WTC11 (cell line): ENCODE measurements at regions not wholly inside any gene's neighbourhood (a gene's known extent, or its start where the extent isn't known, plus 50 kb on each side); places are given as distances from the start of the nearest gene placed in this dataset.

Source experiments
- ATAC-seq: fragments of 200-7000 bp; cut with Tn5 transposase; 2 replicates; pipeline ENCODE4 v1.10.0; 2021; ENCODE audit warnings: mild to moderate bottlenecking, moderate library complexity
- CTCF ChIA-PET: fragments of 300-600 bp; sonication (Branson Sonifier 250); formaldehyde crosslinking; loops from one replicate; lab custom pipeline; 2021; ENCODE audit warnings: antibody characterized with exemption; lab: Charles Lee
- POLR2A ChIA-PET: fragments of 350-600 bp; sonication (Branson Sonifier 250); formaldehyde crosslinking; loops from one replicate; lab custom pipeline; 2021; ENCODE audit warnings: antibody characterized with exemption; lab: Charles Lee
- DNase-seq: peaks from one replicate; pipeline ENCODE4 v3.0.0; 2021; ENCODE audit warnings: low spot score
- H3K27ac Mint-ChIP-seq: 2 replicates; pipeline ENCODE4 v1.8.0; 2021; ENCODE audit warnings: mixed read lengths
- H3K27me3 Mint-ChIP-seq: 2 replicates; pipeline ENCODE4 v1.8.0; 2021; ENCODE audit warnings: low read depth, mild to moderate bottlenecking, moderate library complexity, mixed read lengths
- H3K36me3 Mint-ChIP-seq: 2 replicates; pipeline ENCODE4 v1.8.0; 2021; ENCODE audit warnings: mixed read lengths
- H3K4me1 Mint-ChIP-seq: 2 replicates; pipeline ENCODE4 v1.8.0; 2022; ENCODE audit warnings: mixed read lengths
- H3K4me3 Mint-ChIP-seq: 2 replicates; pipeline ENCODE4 v1.8.0; 2021; ENCODE audit warnings: mild to moderate bottlenecking, moderate library complexity, mixed read lengths
- H3K9me3 Mint-ChIP-seq: 2 replicates; pipeline ENCODE4 v1.8.0; 2021; ENCODE audit warnings: mixed read lengths
- GRHL2 ChIP-seq: fragments of 250-450 bp; sonication (Bioruptor Pico); IDR thresholded peaks from 2 replicates; pipeline ENCODE4 v1.8.0; 2022; ENCODE audit warnings: mild to moderate bottlenecking, moderate library complexity; ENCODE audit not compliant: insufficient replicate concordance, severe bottlenecking
- OVOL2 ChIP-seq: fragments of 250-450 bp; sonication (Bioruptor Pico); IDR thresholded peaks from 2 replicates; pipeline ENCODE4 v1.9.0; 2021; ENCODE audit warnings: mild to moderate bottlenecking, borderline replicate concordance
- SP1 ChIP-seq: sonication (generic); formaldehyde crosslinking; conservative IDR thresholded peaks from 2 replicates; pipeline ENCODE4 v1.8.1; 2022; ENCODE audit warnings: missing genetic modification reagents
- TCF7 ChIP-seq: sonication (generic); formaldehyde crosslinking; IDR thresholded peaks from 2 replicates; pipeline ENCODE4 v1.8.0; 2022; ENCODE audit warnings: mild to moderate bottlenecking, low read depth, missing genetic modification reagents, moderate library complexity
- TP53 ChIP-seq: sonication (generic); formaldehyde crosslinking; IDR thresholded peaks from 2 replicates; pipeline ENCODE4 v1.8.1; 2023; ENCODE audit warnings: mild to moderate bottlenecking, missing genetic modification reagents
- ZNF423 ChIP-seq: fragments of 250-450 bp; sonication (Bioruptor Pico); IDR thresholded peaks from 2 replicates; pipeline ENCODE4 v2.1.2; 2022; ENCODE audit warnings: mild to moderate bottlenecking, moderate library complexity
- TF ChIP-seq, protein P1 (sequence below): sonication (generic); formaldehyde crosslinking; IDR thresholded peaks from 2 replicates; pipeline ENCODE4 v1.8.0; 2022; ENCODE audit warnings: mild to moderate bottlenecking, missing genetic modification reagents
- TF ChIP-seq, protein P2 (sequence below): sonication (generic); formaldehyde crosslinking; IDR thresholded peaks from 2 replicates; pipeline ENCODE4 v1.8.0; 2023; ENCODE audit warnings: mild to moderate bottlenecking, missing genetic modification reagents
- TF ChIP-seq, protein P3 (sequence below): sonication (generic); formaldehyde crosslinking; conservative IDR thresholded peaks from 2 replicates; pipeline ENCODE4 v1.8.1; 2022; ENCODE audit warnings: mild to moderate bottlenecking, missing genetic modification reagents
- TF ChIP-seq, protein P4 (sequence below): fragments of 200-600 bp; IDR thresholded peaks from 2 replicates; pipeline ENCODE4 v1.8.0; 2022; ENCODE audit warnings: antibody characterized with exemption
- TF ChIP-seq, protein P5 (sequence below): sonication (generic); formaldehyde crosslinking; IDR thresholded peaks from 2 replicates; pipeline ENCODE4 v1.8.1; 2023; ENCODE audit warnings: mild to moderate bottlenecking, missing genetic modification reagents
- TF ChIP-seq, protein P6 (sequence below): sonication (generic); formaldehyde crosslinking; IDR thresholded peaks from 2 replicates; pipeline ENCODE4 v1.8.1; 2023; ENCODE audit warnings: mild to moderate bottlenecking, missing genetic modification reagents, borderline replicate concordance
- TF ChIP-seq, protein P7 (sequence below): sonication (generic); formaldehyde crosslinking; IDR thresholded peaks from 2 replicates; pipeline ENCODE4 v1.8.1; 2022; ENCODE audit warnings: missing genetic modification reagents, borderline replicate concordance
- TF ChIP-seq, protein P8 (sequence below): sonication (generic); formaldehyde crosslinking; conservative IDR thresholded peaks from 2 replicates; pipeline ENCODE4 v1.8.1; 2023; ENCODE audit warnings: mild to moderate bottlenecking, low read depth, missing genetic modification reagents, moderate library complexity
- TF ChIP-seq, protein P9 (sequence below): fragments of 250-450 bp; sonication (Bioruptor Pico); IDR thresholded peaks from 2 replicates; pipeline ENCODE4 v1.9.0; 2021; ENCODE audit warnings: mild to moderate bottlenecking, borderline replicate concordance

DNA sequence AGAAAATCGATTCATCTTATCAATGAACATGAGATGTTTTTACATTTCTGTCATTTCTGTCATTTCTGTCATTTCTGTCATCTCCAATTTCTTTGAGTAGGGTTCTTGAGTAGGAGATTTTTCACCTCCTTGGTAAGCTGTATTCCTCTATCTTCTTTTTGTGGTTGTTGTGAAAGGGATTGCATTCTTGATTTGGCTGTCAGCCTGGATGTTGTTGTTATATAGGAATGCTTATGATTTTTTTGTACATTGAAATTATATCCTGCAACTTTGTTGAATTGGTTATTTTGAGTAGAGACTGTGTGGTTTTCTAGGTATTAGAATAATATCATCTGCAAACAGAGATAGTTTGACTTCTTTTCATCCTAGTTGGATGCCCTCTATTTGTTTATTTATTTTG lies 1233.7 kb downstream of the PLA2G4A start (continued):
- TF ChIP-seq TCF7 (CRISPR knock-in tag), result no peak
- TF ChIP-seq, protein P1, sequence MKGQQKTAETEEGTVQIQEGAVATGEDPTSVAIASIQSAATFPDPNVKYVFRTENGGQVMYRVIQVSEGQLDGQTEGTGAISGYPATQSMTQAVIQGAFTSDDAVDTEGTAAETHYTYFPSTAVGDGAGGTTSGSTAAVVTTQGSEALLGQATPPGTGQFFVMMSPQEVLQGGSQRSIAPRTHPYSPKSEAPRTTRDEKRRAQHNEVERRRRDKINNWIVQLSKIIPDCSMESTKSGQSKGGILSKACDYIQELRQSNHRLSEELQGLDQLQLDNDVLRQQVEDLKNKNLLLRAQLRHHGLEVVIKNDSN, result no peak
- TF ChIP-seq ZNF423 (CRISPR knock-in tag), result no peak
- TF ChIP-seq, protein P2, sequence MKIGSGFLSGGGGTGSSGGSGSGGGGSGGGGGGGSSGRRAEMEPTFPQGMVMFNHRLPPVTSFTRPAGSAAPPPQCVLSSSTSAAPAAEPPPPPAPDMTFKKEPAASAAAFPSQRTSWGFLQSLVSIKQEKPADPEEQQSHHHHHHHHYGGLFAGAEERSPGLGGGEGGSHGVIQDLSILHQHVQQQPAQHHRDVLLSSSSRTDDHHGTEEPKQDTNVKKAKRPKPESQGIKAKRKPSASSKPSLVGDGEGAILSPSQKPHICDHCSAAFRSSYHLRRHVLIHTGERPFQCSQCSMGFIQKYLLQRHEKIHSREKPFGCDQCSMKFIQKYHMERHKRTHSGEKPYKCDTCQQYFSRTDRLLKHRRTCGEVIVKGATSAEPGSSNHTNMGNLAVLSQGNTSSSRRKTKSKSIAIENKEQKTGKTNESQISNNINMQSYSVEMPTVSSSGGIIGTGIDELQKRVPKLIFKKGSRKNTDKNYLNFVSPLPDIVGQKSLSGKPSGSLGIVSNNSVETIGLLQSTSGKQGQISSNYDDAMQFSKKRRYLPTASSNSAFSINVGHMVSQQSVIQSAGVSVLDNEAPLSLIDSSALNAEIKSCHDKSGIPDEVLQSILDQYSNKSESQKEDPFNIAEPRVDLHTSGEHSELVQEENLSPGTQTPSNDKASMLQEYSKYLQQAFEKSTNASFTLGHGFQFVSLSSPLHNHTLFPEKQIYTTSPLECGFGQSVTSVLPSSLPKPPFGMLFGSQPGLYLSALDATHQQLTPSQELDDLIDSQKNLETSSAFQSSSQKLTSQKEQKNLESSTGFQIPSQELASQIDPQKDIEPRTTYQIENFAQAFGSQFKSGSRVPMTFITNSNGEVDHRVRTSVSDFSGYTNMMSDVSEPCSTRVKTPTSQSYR, result no peak
- TF ChIP-seq OVOL2, result no peak

DNA sequence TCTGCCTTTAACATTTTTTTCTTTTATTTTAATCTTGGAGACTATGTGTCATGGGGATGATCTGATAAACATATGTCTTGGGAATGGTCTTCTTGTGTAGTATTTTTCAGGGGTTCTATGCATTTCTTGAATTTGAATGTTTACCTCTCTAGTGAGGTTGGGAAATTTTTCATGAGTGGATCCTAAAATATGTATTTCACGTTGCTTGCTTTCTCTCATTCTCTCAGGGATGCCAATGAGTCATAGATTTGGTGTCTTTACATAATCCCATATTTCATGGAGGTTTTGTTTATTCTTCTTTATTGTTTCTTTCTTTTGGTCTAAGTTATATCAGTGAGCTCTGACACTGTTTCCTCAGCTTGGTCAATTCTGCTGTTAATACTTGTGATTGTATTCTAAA lies 1237.2 kb downstream of the PLA2G4A start:
- Mint-ChIP-seq H3K9me3 (peaks cover 24% of the 10 kb centered on the region), H3K4me1 (no peaks in the 10 kb centered on the region), H3K27ac (no peak overlapping the region), H3K36me3 (peaks cover 4% of the 10 kb centered on the region; the same call in 1 of the 2 replicates), H3K27me3 (no peaks in the 10 kb centered on the region), H3K4me3 (no peak overlapping the region)
- POLR2A ChIA-PET, result no interaction called here
- DNase-seq (no peak), ATAC-seq (no peak)
- CTCF ChIA-PET, result no interaction called here
- TF ChIP-seq, protein P3, sequence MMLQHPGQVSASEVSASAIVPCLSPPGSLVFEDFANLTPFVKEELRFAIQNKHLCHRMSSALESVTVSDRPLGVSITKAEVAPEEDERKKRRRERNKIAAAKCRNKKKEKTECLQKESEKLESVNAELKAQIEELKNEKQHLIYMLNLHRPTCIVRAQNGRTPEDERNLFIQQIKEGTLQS (CRISPR knock-in tag), result no peak
- TF ChIP-seq, protein P4, sequence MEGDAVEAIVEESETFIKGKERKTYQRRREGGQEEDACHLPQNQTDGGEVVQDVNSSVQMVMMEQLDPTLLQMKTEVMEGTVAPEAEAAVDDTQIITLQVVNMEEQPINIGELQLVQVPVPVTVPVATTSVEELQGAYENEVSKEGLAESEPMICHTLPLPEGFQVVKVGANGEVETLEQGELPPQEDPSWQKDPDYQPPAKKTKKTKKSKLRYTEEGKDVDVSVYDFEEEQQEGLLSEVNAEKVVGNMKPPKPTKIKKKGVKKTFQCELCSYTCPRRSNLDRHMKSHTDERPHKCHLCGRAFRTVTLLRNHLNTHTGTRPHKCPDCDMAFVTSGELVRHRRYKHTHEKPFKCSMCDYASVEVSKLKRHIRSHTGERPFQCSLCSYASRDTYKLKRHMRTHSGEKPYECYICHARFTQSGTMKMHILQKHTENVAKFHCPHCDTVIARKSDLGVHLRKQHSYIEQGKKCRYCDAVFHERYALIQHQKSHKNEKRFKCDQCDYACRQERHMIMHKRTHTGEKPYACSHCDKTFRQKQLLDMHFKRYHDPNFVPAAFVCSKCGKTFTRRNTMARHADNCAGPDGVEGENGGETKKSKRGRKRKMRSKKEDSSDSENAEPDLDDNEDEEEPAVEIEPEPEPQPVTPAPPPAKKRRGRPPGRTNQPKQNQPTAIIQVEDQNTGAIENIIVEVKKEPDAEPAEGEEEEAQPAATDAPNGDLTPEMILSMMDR, result no peak
- no peak for TF ChIP-seq SP1 (CRISPR knock-in tag)
- TF ChIP-seq, protein P5, sequence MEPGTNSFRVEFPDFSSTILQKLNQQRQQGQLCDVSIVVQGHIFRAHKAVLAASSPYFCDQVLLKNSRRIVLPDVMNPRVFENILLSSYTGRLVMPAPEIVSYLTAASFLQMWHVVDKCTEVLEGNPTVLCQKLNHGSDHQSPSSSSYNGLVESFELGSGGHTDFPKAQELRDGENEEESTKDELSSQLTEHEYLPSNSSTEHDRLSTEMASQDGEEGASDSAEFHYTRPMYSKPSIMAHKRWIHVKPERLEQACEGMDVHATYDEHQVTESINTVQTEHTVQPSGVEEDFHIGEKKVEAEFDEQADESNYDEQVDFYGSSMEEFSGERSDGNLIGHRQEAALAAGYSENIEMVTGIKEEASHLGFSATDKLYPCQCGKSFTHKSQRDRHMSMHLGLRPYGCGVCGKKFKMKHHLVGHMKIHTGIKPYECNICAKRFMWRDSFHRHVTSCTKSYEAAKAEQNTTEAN, result no peak
- TF ChIP-seq TP53, result no peak
- TF ChIP-seq, protein P6, sequence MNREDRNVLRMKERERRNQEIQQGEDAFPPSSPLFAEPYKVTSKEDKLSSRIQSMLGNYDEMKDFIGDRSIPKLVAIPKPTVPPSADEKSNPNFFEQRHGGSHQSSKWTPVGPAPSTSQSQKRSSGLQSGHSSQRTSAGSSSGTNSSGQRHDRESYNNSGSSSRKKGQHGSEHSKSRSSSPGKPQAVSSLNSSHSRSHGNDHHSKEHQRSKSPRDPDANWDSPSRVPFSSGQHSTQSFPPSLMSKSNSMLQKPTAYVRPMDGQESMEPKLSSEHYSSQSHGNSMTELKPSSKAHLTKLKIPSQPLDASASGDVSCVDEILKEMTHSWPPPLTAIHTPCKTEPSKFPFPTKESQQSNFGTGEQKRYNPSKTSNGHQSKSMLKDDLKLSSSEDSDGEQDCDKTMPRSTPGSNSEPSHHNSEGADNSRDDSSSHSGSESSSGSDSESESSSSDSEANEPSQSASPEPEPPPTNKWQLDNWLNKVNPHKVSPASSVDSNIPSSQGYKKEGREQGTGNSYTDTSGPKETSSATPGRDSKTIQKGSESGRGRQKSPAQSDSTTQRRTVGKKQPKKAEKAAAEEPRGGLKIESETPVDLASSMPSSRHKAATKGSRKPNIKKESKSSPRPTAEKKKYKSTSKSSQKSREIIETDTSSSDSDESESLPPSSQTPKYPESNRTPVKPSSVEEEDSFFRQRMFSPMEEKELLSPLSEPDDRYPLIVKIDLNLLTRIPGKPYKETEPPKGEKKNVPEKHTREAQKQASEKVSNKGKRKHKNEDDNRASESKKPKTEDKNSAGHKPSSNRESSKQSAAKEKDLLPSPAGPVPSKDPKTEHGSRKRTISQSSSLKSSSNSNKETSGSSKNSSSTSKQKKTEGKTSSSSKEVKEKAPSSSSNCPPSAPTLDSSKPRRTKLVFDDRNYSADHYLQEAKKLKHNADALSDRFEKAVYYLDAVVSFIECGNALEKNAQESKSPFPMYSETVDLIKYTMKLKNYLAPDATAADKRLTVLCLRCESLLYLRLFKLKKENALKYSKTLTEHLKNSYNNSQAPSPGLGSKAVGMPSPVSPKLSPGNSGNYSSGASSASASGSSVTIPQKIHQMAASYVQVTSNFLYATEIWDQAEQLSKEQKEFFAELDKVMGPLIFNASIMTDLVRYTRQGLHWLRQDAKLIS (CRISPR knock-in tag), result no peak
- TF ChIP-seq, protein P7, sequence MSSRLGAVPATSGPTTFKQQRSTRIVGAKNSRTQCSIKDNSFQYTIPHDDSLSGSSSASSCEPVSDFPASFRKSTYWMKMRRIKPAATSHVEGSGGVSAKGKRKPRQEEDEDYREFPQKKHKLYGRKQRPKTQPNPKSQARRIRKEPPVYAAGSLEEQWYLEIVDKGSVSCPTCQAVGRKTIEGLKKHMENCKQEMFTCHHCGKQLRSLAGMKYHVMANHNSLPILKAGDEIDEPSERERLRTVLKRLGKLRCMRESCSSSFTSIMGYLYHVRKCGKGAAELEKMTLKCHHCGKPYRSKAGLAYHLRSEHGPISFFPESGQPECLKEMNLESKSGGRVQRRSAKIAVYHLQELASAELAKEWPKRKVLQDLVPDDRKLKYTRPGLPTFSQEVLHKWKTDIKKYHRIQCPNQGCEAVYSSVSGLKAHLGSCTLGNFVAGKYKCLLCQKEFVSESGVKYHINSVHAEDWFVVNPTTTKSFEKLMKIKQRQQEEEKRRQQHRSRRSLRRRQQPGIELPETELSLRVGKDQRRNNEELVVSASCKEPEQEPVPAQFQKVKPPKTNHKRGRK (CRISPR knock-in tag), result no peak
- TF ChIP-seq, protein P8, sequence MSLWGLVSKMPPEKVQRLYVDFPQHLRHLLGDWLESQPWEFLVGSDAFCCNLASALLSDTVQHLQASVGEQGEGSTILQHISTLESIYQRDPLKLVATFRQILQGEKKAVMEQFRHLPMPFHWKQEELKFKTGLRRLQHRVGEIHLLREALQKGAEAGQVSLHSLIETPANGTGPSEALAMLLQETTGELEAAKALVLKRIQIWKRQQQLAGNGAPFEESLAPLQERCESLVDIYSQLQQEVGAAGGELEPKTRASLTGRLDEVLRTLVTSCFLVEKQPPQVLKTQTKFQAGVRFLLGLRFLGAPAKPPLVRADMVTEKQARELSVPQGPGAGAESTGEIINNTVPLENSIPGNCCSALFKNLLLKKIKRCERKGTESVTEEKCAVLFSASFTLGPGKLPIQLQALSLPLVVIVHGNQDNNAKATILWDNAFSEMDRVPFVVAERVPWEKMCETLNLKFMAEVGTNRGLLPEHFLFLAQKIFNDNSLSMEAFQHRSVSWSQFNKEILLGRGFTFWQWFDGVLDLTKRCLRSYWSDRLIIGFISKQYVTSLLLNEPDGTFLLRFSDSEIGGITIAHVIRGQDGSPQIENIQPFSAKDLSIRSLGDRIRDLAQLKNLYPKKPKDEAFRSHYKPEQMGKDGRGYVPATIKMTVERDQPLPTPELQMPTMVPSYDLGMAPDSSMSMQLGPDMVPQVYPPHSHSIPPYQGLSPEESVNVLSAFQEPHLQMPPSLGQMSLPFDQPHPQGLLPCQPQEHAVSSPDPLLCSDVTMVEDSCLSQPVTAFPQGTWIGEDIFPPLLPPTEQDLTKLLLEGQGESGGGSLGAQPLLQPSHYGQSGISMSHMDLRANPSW, result no peak
- TF ChIP-seq, protein P9, sequence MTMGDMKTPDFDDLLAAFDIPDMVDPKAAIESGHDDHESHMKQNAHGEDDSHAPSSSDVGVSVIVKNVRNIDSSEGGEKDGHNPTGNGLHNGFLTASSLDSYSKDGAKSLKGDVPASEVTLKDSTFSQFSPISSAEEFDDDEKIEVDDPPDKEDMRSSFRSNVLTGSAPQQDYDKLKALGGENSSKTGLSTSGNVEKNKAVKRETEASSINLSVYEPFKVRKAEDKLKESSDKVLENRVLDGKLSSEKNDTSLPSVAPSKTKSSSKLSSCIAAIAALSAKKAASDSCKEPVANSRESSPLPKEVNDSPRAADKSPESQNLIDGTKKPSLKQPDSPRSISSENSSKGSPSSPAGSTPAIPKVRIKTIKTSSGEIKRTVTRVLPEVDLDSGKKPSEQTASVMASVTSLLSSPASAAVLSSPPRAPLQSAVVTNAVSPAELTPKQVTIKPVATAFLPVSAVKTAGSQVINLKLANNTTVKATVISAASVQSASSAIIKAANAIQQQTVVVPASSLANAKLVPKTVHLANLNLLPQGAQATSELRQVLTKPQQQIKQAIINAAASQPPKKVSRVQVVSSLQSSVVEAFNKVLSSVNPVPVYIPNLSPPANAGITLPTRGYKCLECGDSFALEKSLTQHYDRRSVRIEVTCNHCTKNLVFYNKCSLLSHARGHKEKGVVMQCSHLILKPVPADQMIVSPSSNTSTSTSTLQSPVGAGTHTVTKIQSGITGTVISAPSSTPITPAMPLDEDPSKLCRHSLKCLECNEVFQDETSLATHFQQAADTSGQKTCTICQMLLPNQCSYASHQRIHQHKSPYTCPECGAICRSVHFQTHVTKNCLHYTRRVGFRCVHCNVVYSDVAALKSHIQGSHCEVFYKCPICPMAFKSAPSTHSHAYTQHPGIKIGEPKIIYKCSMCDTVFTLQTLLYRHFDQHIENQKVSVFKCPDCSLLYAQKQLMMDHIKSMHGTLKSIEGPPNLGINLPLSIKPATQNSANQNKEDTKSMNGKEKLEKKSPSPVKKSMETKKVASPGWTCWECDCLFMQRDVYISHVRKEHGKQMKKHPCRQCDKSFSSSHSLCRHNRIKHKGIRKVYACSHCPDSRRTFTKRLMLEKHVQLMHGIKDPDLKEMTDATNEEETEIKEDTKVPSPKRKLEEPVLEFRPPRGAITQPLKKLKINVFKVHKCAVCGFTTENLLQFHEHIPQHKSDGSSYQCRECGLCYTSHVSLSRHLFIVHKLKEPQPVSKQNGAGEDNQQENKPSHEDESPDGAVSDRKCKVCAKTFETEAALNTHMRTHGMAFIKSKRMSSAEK (CRISPR knock-in tag), result no peak
- TF ChIP-seq GRHL2 (CRISPR knock-in tag), result no peak
